NCI-H524 treated with DMSO at 0.1 percent for 48 hours (cell line): ENCODE measurements at regions not wholly inside any gene's neighbourhood (a gene's known extent, or its start where the extent isn't known, plus 50 kb on each side); places are given as distances from the start of the nearest gene placed in this dataset.

ENCODE experiments used
- DNase-seq: peaks from one replicate; lab custom pipeline; 2025; lab: John Stamatoyannopoulos, UW

DNA sequence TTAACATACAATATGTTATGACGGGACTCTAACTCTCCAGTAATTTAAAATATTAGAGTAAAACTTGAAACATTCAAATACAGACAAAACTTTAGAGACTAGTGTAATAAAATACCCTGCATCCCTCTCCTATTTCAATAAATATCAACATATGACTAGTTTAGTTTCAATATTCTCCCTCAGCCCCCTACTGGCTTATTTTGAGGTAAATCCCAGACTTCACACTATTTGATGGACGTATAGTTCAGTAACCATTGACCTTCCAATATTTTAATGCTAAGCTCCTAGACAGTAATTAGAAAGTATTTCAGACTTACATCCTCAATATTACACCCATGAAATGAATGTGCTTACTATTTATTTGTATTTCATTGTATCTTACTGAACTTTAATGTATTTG lies 180.7 kb upstream of the STARD13 start:
- DNase-seq: no peak

DNA sequence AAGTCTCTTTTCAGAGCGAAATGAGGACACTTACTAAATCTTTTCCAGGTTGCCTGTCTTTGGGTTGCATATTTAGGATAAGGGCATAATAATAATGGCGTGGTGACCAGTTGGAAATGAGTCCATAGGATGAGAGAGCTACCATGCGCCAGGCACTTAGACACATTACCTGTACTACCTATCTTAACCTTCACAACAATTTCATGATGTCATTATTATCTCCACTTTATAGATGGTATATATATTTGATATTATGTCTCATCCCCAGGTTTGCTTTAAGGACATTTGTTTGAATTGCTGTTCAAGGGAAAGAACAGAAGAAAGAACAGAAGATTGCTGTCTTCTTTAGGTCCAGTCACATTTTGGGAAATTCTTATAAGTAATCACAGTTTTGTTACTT lies 182.0 kb upstream of the STARD13 start:
- no peak for DNase-seq

DNA sequence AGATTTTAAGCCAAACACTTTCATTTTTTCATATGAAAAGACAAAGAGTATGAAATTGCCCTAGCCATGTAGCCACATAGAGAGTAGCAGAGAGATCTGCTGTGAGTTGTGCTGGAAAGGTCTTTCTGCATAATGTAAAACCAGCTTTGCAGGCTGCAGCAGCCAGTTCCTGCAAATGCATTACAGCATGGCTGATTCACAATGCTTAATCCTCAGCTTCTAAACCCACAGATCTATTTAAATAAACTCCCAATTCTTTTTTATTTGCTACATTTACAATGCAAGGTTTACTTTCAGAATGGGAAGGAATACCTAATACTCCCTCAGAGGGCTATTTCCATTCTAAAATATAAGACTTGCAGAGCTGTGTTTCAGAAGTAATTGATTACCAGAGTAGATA lies 185.6 kb upstream of the STARD13 start:
- DNase-seq: no peak

DNA sequence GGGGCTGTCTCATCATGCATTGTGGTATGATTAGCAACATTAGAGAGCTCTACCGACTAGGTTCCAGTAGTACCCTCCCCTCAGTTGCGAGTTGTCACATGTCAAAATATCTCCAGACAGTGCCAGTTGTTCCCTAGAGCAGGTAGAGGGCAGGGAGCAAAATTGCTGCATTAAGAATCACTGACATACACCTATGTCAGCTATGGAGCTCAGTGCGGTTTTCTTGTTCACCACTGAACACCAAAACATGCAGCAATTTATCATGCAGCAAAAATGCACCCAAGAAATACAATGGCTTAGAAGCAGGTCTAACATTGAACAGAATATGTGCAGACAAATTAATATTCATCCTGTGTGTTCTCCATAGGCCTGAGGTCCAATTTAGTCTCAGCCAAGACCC lies 186.9 kb upstream of the STARD13 start:
- no peak for DNase-seq

DNA sequence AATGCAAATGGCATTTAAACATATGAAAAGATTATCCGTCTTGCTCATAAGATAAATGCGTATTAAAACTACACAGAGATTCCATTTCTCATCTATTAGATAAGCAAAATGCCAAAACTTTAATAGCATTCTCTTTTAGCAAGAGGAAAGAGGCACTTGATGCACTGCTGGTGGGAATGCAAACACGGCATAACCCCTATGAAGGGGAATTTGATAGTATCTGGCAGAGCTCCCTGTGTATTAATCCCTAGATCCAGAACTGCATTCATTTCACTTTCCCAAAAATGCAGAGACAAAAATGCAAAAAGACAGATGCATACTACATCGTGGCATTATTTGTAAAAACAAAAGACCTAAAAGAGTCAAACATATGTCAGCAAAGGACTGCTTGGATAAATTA lies 193.6 kb upstream of the STARD13 start:
- DNase-seq: no peak

DNA sequence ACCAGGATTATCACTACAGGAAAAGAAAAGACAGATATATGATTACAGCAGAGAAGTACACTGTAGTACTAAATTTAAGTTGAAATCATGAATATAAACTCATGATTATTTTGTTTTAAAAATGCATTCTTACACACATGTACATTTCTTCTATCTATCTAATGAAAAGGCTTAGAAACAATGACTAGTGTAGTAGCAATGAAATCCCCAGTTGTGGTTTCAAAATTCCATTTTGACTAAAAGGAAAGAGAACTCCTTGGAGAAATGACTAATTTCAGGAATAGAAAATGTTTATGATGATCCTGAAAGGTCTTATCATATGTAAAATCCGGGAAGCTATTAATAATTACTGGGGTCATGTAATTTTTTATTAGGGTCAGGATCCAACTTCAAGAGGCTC lies 195.0 kb upstream of the STARD13 start:
- no peak for DNase-seq

DNA sequence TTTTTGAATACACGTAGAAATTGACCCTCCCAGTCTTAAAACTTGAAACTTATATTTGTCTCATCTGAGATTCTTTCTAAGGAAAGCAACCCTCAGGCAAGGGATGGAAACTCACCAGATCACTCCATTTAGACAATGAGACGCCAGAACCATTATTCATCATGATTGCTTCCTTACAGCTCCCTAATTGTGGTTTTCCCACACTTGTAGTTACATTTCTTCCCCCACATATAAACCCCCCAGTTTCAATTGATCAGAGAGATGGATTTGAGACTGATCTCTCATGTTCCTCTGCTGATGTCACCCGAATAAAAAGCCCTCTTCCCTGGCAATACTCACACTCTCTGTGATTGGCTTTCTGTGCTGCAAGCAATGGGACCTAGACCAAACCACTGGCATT lies 197.9 kb upstream of the STARD13 start:
- DNase-seq: no peak

DNA sequence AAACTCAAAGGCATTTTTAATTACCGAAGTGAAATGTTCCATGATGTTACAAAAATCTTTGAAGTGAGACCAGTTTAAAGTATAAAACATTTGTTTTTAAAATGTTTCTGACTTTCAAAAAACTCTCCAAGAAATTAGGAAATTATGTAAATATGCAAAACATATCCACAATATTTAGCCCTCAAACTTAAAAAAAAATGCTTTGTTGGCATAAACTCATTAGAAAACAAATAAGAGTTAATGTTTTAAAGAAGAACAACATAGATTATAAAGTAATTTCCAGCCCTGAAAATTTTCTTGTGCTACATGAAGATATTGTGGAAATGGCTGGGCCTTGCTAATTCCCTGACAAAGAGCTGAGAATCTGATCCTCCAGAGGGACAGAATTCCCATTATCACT lies 199.7 kb upstream of the STARD13 start:
- DNase-seq: no peak

DNA sequence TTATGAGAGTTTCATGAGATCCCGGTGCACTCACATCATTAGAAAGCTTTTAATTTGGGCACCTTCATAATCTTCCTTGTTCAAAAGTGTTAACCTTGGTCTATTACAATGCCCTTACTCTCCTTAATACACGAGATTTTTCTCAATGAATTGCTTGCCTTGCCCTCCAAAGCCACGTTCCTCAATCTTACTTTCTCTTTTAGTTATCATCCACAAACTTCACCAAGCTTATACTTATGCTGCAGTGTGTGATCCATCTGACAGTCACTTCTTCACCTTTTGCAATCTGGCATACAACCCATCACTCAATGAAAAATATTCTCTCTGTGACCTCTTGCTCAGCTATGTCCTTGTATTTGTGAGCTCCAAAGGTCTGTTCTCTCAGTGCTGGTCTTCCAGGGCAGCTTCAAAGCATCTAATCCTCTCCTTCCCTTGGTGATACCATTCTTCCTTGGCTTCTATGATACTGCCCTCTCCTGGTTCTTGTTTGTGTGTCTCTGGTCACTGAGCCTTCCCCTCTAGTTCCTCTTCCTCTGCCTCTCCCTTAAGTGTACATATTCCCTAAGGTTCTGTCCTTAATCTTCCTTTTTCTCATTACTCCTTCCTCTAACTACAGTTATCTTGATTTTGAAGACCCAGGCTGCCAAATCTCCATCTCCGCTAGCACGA lies 202.2 kb upstream of the STARD13 start:
- peak; percentile 0 for DNase-seq

DNA sequence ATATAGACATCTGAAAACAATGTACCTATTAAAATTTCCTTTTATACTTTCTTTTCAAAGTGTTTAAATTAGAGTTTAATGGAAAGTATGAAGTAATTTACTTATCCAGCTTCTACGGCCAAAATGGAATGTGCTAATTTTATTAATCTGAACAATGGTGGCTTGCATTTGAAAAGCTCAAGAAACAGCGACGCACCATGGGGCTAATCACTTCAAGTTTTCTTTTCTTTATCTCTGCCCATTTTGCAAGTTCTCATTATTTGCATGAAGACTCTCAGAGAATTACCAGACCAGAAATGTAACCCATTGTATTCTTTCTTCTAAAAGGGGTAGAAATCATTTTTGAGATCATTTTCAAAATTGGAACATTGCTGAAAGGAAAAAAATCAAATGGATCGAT lies 204.0 kb upstream of the STARD13 start:
- no peak for DNase-seq

DNA sequence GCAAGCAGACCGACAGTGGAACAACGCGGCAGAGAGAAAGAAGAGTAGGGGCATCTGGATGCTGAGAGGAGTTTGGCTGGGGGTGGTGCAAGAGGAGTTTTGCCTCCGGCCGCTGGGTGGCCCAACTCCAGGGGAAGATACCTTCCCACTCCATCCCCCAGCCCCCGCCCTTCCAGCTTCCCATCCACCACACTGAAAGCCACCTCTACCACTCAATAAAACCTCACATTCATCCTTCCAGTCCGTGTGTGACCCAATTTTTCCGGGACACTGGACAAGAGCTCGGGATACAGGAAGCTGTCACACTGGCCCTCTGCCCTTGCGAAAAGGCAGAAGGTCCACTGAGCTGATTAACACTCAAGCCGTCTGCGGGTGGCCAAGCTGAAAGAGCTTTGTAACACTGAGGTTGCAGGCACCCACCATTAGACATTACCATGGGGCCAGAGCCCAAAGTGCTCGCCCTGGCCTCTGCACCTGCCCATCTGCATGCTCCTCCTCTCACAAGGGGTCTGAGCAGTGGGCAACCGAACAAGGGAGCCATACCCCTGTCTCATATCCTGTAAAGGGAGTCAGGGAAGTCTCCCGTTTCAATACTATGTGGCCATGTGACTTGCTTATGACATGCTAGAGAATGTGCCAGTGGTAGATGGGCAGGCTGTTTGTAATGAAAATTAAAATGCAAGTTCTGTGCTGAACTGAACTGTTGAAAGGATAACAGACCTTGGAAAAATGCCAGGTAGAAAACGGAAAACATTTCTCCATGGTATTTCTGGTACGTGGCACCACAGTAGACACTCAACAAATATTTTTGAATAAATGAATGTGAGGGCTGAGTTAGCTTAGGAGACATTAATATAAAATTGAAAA lies 205.1 kb upstream of the STARD13 start:
- no peak for DNase-seq

DNA sequence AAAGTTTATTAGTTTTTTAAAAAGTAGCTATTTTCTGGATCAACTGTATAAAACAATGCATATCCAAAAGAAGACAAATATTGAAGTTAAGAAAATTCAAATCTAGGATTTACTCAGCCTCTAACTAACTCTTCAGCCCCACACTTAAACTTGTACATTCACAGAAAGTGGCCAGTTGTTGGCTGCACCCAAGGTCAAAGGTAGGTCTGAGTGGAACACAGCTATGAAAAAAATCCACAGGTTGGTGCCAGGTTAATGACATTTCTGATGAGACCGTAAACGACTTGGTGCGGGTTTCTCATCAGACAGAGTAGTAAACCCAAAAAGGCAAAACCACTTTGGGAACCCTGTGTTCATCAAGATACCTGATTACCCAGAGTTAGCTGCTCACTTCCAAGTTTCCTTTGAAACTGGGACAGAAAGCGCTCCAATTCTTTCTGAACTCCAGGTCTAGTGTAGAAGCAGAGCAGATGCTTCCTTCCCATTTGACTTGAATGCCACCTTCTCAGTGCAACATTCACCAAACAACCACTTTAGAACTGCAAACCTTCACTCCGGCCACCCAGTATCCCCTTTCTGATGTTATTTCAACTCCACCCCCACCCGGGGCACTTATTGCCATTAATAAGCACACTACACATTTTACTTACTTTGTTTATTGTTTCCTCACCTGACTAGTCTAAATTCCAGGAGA lies 208.3 kb upstream of the STARD13 start:
- DNase-seq: no peak

DNA sequence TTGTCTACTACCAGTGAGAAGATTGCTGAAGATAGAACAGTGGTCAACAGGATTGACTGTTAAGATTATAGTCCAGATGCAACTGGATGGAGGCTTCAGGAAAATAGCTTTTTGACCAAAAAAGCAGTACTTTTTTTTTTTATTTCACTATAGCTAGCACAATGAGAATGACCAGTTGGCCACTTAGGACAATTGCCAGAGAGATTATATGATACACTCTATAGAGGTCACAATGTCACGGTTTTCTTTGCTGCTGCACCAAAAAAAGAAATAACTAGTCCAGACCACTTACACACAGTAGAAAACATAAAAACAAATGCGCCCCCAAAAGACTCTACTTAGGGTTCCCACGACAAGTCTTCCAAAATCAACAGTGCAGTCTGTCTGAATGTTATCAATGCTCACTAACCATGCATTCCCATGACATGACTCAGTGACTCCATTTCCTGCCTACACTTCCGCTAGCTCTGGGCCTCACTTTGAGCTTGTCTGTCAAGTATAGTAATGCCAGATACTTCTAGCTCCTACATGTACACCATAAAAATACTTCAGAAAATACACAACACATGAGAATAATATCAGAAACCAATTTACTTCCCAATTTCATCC lies 209.1 kb upstream of the STARD13 start:
- DNase-seq: no peak

DNA sequence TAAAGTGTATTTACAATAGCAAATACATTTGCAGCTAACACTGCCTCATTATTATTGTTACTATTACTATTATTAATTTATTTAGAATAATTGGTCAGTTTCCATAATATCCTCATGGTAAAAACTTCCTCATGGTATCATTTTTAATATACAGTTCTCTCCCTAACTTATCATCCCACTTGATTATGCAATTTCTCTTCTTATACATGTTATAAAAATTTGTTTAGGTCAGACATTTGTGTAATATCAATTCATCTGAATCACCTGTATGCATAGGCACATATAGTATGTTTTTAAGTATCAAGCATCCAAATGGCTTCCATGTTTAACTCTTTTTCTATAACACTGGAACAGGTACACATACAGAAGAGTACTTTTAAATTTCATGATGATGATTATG lies 210.8 kb upstream of the STARD13 start:
- no peak for DNase-seq

DNA sequence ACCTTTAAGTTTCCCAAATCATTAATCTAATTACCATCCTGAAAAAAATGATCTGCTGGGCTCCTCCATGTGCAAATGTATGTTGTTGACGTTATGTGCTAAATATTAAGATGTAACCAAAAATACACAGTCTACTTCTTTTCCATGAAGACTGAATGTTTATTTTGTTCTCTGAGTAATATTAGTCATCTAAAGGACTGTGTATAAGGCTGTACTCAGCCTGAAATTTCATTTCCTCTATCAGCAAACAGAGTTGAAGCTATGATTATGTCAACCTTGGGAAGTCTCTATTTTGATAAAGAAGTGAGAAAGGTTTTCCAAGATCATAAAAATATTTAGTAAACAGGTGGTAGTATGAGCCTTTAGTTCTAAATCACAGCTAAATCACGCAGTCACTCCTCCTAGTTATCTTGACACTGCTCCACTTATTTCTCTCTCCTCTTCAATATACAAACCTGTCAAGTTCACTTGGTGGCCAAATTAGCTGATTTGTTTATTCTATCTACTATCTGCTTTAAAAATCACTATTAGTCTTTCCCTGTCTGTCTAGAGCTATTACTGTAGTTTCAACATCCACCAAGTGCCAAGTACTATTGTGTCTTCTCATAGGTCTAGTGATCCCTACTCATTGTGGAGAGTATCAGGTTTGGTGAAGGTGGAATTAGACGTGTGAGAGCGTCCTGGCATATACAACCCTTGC lies 211.7 kb upstream of the STARD13 start:
- DNase-seq: no peak

DNA sequence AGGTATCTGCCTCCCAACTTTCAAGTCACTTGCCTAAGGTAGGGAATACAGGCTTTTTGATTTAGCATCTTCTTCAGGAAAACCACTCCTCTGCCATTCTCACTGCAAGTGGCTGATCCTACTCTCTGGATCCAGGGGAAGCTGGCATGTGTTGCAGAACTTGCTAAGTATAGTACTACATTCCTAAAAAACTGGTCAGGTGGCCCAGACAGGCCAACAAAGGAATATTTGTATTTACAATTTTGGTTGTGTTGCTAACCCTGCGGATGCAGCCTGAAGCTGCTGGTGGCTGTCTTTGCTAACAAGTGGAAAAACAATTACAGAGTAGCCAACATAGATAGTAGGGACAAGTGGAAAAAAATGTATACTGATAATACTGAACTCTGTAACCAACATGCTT lies 222.5 kb upstream of the STARD13 start:
- no peak for DNase-seq

DNA sequence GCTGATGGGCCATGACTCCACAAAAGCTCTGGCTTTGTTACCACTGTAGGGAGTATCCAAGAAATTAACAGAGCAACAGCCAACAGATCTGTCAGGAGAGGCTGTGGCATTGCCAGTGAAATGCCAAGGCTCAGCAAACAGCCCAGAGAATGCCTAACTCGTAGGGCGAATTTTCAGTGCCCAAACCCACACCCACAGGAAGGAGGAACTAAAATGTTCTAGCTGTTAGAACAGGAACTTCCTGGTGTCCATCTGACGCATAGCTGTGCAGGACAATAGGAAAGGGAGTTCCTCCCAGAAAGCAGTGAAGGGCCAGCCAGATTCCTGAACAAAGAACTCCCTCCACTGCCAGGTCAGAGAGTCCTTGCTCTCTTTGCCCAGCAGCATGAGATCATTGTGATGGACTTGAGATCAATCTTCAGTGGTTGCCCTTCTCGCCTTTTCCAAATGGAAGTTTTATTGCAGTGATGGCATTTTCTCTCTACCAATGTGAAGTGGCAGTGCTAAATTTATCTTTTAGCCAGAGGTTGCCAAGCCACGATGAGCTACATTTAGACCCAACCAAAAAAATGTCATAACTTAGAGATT lies 224.2 kb upstream of the STARD13 start:
- DNase-seq: no peak

DNA sequence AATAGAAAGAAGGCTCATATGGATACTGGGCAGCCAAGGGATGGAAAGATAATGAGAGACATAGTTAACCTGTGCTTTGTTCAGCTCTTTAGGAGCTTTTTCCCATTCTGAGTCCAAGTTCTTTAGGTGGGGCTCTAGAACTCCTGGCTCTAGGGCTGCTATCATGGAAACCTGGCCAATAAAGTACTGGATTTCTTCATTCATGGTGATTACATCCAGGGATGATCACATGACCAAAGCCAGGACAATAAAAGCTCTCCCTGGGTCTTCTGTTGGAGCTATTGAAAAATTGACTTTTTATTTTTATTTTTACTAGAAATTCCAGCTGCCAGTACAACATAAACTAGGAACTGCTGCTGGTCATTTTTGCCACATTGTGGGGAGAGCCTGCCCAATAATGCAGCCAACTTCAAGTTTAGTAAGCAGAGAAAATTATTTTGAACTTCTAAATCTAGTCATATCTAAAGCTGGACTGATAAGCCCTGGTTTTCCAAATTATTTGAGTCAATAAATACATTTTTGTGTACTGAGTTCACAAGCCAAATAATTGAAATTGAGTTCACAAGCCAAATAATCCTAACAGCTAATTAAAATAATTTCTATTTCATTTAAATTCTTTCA lies 224.9 kb upstream of the STARD13 start:
- DNase-seq: no peak

DNA sequence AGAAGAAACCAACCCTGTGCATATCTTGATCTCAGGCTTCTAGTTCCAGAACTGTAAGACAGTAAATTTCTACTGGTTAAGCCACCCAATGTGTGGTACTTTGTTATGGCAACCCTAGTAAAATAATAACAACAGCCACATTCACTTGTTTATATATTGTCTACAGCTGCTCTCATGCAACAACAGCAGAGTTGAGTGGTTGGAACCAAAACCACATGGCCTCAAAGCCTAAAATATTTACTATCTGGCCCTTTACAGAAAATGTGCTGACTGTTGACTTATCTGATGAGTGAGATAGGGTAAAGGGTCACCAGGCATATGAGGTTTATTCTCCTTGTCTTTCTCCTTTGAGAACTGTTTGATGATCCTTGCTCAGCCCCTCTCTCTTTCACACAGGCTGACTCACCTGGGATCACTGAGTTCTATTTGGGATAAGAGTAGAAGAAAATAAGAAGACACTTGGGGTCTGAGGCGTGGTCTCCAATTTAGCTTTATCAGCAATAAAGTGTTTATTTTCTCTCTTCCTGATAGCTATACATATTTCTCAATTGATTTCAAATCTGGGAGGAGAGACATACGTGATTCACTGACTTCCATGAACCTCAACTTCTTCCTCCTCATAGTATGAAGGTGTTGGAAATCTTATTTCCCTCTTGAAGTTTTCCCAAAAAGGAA lies 227.5 kb upstream of the STARD13 start:
- no peak for DNase-seq

DNA sequence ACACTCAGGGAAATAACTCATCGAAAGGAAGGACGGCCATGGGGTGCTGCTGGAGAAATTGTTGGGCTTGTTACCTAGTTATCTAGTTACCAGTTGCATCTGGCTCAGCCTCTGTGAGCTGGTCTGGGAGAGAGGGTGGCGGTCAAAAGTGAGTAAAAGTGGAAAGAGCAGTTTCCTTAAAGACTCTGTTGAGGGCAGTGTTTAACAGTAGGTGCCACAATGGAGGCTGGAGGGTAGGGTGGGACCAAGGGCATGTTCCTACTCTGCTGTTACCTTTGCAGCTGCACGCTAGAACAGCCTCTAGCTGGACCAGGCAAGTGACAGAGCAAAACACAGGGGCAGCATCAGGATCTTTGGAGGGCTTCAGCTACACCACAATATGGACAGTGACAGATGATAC lies 228.8 kb upstream of the STARD13 start:
- no peak for DNase-seq

DNA sequence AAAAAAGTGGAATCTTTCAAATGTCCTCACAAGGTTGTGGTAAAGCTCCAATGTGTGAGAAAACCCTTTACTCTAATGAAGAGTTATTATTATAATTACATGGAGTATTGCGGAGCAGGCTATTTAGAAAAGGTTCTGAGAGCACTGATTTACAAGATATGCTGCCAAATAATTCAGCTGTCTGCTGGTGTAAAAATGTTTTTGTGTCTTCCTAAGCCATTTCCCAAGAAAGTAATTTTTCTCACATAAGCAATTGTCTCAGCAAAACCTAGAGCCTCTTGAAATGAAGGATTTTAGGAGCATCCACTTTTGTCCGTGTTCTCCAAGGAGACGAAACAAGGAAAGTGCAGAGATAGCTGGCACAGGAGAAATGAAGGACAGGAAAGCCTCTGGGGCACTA lies 229.6 kb upstream of the STARD13 start:
- no peak for DNase-seq
